GM21447 (cell line): ENCODE measurements at regions not wholly inside any gene's neighbourhood (a gene's known extent, or its start where the extent isn't known, plus 50 kb on each side); places are given as distances from the start of the nearest gene placed in this dataset.

Experiments
- ATAC-seq: cut with Tn5 transposase; IDR thresholded peaks from one replicate; pipeline ENCODE4 v1.9.1; 2021; ENCODE audit not compliant: unreplicated experiment

DNA sequence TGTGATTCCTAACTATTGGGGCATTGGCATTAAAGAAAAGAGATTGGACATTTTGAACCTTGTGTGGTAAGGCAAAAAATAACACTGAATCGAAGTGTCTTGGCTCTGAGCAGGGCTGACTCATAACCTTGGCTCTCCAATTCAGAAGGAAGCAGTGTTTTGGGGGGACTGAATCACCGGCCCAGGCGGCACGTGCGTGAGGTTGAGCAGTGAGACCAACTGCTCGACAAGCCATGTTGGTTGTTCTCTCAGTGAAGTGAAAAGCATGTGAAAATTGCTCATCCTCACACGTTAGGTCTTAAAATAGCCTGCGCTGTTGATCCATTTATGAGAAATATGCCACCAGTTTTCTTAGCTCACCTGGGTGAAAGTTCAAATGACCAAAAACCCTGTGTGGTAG, 137.8 kb upstream of the SPACA1 start:
- ATAC-seq = no peak

DNA sequence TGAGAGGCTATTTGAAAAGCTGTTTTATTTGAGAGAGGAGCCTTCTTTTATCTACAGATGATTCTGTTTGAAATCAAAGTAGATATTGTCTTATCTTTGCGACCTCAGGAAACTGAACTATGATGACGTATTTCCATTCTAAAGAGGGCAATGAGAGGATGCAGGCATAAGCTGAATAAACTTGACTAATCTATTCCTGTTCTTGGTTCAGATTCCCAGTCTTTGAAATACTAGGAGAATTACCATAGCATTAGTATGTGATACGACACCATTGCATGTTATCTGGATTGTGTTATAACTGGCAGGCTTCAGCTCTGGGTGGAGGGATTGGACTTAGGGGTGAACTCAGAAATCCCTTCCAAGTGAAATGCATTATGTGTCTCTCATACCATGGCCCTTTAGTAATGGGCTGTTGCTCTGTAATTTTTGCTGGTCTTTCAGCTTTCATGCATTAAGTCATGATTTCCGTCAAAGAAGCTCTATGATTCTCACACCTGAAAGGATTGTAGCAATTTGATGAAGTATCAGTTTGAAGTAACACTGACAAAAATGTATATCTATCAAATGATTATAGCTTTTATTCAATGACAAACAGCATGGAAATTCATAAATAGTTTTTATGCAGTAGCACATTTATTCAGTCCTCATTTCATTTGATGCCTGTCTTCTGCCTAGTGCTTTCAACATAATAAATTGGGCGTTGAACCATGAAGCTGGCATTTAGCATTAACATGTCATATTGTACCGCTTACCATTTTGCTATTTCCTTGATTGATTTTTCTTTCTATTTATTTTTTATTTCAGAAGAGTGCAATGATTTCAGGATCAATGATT, 138.4 kb upstream of the SPACA1 start:
- ATAC-seq = no peak

DNA sequence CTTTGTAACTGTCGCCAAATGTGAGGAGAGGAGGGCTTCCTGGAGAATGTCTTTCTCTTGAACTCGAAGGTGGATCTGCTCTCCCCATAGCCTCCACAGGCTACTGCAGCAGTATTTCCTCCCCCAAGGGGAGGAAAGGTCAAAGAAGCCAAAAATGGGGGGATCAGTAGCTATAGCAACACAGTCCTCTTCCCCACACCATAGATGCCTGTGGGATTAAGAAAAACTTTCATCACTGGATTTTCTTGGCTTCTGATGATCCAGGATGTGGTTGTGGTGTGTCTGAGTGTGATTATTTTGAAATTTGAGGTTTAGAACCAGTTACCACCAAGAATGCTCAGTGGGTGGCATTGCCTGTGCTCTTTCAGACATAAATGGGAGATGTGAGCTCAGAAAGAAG, 140.1 kb upstream of the SPACA1 start:
- no peak for ATAC-seq

DNA sequence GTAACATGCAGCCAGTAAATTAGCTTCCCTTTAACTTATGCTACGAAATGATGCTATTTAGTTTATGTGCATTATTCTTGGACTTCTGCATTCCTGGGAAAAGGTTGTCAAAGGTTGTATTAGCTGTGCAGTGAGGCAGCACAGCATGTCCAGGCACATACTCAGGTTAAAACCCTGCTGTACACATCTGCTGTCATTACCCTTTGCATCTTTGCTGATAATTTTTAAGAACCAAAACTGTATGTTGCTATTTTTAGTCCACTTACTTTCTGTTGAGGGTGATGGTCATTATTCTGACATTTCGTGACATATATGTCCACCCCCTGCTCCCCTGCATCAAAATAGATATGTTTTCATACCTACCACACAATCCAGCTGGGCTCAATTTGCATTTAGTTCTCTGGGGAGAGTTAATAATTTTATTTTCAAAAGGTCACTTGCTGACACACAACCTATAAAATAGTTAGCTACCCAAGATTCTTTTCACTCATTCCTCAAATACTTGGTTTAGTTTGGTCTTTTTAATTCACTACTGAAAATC, 142.5 kb upstream of the SPACA1 start:
- ATAC-seq = peak; percentile 80

DNA sequence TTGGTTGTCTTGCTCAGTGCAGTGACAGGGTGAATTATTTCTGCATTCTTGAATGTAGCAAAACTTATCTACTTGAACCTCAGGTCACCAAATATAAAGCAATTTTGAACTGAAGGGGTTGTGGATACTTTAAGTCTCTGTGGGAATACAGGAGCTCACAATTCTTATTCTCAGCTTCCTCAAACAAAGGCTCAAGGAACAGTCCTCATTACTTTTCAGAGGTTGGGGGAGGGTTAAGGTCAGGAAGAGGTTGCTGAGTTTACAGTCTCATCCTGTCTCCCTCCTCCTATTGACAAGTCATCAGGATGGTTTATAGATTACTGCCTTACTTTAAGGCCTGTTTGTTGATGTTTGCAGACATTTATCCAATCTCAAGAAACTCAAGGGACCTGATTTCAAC, 143.6 kb upstream of the SPACA1 start:
- no peak for ATAC-seq

DNA sequence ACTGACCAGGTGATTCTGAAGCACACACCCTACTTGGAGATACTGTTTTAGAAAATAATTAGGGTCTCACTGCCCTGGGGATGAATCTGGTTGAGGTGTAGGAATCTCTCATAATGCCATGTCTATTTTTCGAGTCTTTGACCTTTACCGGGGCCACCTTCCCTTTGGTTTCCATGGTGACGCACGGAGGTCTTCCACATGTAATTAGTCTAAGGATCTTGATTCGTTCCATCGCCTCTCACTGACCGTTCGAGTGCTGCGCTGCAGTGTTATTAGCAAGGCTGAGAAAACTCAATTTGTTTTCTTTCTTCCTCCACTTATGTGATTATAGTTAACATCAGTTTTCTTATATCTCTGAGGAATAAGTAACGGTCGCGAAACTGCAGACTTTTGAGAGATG, 144.3 kb upstream of the SPACA1 start:
- ATAC-seq = no peak

DNA sequence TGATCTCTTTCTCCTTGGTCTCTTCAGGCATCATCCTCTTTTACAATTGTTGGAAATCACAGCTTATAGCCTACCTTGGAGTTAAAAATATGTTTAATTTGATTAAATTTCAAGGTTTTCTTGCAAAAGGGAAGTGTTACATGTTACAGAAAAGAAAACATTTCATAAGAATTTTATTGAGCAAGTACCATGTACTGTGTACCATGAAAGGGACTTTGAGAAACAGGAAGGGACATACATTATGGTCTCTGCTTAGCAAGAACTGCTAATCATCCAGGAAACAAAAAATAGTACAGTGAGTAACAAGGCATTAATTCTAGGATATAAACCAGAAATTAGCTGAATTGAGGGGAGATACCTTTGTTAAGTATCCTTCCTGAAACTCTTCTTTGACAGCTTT, 145.3 kb upstream of the SPACA1 start:
- no peak for ATAC-seq

DNA sequence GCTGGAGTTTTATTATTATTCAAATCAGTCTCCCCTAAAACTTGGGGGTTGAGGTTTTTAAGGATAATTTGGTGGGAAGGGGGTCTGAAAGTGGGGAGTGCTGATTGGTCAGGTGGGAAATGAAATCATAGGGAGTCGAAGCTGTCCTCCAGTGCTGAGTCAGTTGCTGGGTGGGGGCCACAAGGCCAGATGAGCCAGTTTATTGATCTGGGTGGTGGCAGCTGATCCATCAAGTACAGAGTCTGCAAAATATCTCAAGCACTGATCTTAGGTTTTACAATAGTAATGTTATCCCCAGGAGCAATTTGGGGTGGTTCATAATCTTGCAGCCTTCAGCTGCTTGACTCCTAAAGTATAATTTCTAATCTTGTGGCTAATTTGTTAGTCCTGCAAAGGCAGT, 146.0 kb upstream of the SPACA1 start:
- no peak for ATAC-seq

DNA sequence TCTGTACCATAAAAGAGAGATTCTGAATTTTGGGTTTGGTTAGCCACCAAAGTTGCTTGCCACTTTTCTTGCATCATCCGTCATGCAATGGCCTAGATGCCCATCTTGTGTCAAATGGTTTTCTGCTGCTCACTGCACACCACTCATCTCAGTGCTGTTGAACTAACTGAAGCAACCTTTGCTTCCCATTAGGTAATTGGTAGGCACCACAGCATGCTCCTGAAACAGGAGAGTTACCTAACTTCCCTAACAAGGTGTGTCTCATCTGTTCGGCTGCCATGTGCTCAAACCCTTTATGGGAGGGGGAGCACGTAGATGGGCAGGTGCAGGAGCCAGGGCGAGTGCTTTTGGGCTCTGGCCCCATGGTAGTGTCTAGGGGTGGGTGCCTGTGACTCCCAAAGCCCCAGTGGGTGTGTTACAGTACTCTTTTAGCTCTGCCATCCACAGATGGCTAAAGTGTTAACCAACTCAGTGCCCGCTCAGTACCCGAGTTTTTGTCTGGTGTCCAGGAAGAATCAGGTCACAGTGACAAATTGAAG, 147.4 kb upstream of the SPACA1 start:
- ATAC-seq = no peak

DNA sequence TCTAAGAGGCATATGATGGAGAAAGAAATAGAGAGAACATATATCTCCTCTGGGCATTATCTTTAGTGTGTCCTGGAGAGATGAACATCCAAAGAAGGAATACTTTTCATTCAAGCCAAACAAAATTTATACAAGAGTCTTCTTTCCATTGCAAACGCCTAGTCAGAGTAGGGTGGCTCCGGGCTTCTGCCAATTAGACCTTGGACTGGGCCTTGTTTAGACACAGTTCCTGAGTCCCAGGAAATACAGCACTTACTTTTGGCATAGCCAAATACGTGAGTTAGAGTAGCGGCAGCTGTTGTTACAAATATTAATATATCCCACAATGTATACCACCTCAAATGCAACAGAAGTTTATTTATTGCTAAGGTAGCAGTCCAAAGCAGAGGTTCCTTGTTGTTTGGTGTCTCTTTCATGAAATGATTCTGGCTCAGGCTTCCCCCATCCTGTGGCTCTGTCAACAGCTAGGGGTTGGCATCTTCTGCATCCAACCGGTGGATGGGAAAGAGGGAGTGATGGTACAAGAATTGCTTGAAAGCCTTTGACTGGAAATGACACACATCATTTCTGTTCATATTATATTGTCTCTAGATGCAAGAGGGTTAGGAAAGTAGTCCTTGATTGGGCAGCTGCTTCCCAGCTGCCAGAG, 148.0 kb upstream of the SPACA1 start:
- ATAC-seq = no peak

DNA sequence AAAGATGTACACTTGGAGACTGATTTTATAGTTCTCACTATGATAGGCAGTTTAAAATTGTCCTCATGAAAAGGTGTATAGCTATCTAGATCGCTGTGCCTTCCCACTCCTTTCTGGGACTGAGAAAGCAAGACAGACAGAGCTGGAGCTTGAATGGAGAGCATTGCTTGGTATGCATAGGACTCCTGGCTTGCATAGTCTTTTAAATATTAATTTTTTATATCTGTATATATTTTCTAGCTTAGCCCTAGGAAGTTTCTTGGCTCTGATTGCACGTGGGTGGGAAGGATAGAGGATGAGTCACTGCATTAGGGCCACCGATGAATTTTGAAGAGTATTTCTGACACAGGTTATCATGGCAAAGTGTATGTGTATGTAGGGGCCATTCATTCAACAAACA, 150.0 kb upstream of the SPACA1 start:
- no peak for ATAC-seq

DNA sequence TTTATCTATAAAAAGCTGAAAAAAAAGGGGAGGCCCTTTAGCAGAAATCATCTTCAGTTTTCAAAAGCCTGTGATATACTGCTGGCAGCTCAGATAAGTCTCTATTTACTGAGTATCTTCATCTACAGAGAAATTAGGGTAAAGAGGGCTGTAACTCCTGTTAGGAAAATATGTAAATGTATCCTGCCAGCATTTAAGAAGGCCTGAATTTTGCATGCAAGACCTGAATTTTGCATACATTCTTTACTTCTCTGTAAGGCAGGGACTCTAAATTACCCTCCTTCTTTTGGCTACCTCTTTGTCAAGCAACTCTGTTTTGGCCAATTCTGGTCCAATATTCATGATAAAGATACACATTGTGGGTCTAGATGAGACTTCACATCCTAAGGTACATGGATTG, 150.6 kb upstream of the SPACA1 start:
- no peak for ATAC-seq

DNA sequence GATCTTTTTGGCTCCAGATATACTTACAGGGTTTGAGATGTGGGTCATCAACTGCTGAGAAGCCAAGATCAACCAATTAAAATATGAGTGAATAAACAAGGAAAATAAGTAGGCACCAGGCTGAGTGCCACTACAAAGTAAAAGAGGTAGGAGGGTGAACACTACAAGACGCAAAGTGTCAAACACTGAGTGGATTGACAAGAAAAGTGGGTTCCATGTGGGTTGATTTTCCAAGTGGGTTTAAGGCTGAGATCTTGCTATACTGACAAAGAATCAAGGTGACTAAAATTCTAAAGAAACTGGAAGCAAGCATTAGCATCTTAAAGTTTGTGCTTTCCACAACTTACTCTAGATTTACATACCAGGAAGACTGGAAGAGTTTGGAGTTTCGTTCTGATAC, 160.4 kb upstream of the SPACA1 start:
- ATAC-seq = no peak

DNA sequence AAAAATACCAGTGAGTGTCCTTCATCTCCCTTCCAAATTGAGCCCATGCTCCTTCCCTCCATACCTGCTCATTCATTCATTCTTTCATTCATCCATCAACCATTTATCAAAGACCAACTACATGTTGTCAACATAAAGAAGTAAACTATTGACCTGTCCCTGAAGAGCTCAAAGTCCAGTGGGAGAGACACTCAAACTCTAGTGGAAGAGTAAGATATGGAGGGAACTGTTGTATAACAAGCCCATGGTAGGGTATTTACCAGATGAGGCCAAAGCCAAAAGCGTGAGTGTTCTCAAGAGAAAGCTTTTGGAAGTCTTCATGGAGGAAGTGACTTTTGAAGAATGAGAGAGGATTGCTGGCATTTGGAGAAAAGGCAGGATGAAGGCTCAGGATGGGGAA, 163.4 kb upstream of the SPACA1 start:
- ATAC-seq = no peak

DNA sequence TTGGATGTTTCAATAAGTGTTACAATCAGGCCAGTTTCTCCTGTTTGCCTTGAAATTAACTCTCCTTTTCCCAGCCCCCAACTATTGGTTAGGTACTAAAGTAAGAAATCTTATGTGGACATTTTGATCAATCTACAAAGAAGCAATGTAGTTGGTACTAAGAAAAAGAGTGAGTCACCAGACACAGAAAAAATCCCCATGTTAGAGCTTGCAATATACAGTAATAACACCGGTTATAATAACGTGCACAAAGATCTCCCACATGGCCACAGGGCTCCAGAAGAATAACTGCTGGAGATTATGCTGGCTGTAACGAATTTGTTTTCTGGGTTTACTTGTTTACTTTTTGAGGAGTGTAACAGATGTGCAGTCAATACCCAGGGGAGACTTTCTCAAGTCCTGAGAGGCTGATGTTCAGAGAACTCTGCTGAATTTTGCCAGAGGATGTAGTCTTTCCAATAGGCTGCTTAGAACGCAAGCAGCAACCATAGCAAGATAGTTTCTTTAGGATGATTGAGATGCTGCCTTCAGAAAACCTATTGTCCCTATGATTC, 166.2 kb upstream of the SPACA1 start:
- ATAC-seq = no peak

DNA sequence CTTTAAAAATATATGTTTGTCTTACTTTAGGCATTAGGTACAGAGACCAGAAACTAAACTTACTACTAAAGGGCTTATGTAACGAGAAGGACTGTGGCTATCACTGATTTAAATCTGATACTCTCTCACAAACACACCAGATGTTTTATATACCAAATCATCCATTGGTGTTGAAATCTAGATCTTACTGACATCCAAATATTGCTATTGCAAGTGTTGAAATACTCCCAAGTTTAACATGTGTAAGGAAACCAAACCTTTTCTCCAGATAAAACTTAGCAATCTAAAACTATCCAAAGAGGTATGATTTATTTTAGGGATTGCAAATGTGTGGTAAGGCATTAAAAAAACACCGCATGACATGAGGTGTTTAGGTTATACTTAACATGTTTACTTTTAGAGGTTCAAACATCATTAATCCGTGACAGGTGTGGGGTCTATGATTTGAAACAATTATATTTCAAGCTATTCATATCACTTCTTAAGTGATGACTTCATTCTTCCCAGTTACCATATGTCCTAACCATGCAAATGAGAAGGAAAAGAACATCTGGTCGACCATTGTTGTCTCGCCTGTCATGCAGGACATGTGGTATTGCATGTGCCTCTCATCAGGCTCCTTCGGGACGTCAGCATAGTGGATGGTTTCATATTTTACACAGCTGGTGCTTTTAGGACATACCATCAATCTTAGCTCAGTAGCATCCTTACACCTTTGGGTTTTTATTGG, 168.3 kb upstream of the SPACA1 start:
- ATAC-seq = peak; percentile 73

DNA sequence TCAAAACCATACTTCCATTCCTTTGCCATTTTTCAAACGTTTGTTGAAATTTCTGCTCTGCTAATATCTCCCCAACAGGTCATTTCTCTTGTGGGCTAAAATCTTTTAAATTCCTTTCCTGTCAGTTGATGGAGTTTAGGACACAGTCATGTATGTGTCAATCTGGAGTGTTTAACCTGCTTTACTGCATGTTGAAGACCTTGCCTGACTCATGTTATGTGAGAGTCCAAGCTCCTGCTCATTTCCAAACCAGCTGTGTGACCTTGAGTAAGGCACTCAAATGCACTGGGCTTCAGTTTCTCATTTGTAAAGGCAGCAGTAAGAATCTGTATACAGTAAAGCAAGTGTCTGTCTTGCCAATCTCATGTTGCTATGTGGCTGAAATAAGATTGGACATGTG, 171.9 kb upstream of the SPACA1 start:
- no peak for ATAC-seq

DNA sequence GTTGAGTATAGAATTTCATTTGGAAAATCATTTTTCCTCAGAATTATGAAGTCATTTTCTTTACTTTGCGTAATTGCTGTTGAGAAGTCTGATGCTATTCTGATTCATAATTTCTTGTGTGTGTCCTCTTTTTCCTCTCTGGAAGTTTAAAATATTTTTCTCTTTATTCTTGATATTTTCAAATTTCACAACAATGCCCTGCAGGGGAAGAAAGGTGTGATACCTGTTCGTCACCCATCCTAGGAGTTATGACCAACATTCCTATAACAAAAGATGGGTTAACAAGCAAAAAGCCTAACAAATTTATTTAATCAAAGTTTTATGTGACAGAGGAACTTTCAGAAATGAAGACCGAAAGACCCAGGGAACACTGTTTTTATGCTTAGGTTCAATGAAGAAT, 171.5 kb upstream of the AKIRIN2 start:
- ATAC-seq = no peak

DNA sequence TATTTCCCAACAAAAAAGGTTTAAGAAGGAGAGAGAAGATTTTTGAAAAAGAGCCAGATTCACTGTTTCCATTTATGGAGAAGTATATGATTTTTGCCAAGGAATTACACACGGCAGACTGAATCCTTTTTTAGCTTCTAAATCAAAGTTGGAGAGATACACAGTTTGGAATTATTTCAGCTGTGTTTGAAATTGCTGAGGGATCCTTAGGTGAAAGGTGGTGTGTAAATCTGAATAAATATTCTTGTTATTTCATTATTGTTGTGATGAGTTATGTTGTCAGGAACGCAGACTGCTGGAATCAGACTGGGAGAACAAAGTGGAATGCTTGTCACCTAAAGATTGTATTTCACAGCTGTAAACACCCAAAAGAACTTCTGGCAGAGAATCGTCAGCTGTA, 168.5 kb upstream of the AKIRIN2 start:
- no peak for ATAC-seq

DNA sequence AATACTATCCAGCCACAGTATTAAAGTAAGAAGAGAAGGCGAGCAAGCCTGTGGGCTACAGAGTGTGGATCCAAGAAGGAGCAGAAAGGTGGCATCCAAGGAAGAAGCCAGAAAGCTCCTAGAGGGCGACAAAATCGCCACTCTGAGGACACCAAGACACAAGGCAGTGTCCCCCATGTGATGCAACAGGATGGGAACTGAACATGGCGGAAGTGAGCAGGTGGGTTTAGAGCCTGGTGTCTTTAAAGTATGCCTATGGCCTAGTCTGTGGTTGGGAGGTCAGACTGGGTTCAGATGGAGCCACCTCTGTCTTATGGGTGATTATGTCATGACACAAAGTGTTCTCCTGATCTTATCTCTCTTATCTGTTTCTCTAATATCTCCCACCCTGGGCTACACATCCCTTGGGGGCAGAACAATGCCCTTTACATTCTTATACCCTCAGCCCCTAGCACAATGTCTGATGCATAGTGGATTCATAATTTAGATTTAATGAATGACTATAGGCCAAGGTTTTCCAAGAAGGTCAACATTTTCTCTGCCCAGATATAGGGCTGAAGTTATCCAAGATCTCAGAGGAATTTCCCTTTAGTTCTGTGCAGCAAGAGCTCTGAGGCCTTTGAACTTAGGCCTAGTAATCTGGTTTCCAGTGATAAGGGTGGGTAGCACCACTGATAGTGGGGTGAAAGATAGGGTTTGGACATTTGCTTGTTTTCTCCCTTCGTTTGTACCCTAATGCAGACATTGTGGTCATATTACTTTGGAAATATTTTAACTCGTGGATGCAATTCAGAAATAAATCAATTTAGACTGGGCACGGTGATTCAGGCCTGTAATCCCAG, 167.3 kb upstream of the AKIRIN2 start:
- no peak for ATAC-seq
